Smooth muscle cell (in vitro differentiated cells): ENCODE measurements at regions not wholly inside any gene's neighbourhood (a gene's known extent, or its start where the extent isn't known, plus 50 kb on each side); places are given as distances from the start of the nearest gene placed in this dataset.
"Not testable (repeated sequence)": the region's sequence is repeated elsewhere in the genome, so short reads cannot be mapped to it uniquely, and the experiment has no call there.

Source experiments
- DNase-seq: peaks from one replicate; lab custom pipeline; 2025; ENCODE audit not compliant: unreplicated experiment; lab: John Stamatoyannopoulos, UW
- H2AFZ ChIP-seq: fragments of 200-600 bp; sonication (generic); 2 replicates; pipeline ENCODE4 v1.6.0; 2016; ENCODE audit warnings: antibody characterized with exemption, low read depth, mild to moderate bottlenecking
- H3F3A ChIP-seq: fragments of 200-600 bp; sonication (generic); 2 replicates; pipeline ENCODE4 v1.6.0; 2017; ENCODE audit warnings: antibody characterized with exemption, low read depth
- H3K27ac ChIP-seq: fragments of 200-600 bp; sonication (generic); 2 replicates; pipeline ENCODE4 v1.5.1; 2016; ENCODE audit warnings: low read depth, mild to moderate bottlenecking
- H3K27me3 ChIP-seq: fragments of 200-600 bp; sonication (generic); 2 replicates; pipeline ENCODE4 v1.6.1; 2016; ENCODE audit warnings: low read depth, mild to moderate bottlenecking
- H3K36me3 ChIP-seq: fragments of 200-600 bp; sonication (generic); 2 replicates; pipeline ENCODE4 v1.5.1; 2016; ENCODE audit warnings: low read depth
- H3K4me1 ChIP-seq: fragments of 200-600 bp; sonication (generic); 2 replicates; pipeline ENCODE4 v1.5.1; 2016; ENCODE audit warnings: low read depth
- H3K4me2 ChIP-seq: fragments of 200-600 bp; sonication (generic); 2 replicates; pipeline ENCODE4 v1.6.0; 2016; ENCODE audit warnings: mild to moderate bottlenecking
- H3K4me3 ChIP-seq: fragments of 200-600 bp; sonication (generic); 2 replicates; pipeline ENCODE4 v1.5.1; 2016; ENCODE audit warnings: mild to moderate bottlenecking
- H3K79me2 ChIP-seq: fragments of 200-600 bp; sonication (generic); 2 replicates; pipeline ENCODE4 v1.6.0; 2016; ENCODE audit warnings: low read depth, mild to moderate bottlenecking
- H3K9ac ChIP-seq: fragments of 200-600 bp; sonication (generic); 2 replicates; pipeline ENCODE4 v1.6.0; 2016; ENCODE audit warnings: low read depth
- H3K9me3 ChIP-seq: fragments of 200-600 bp; sonication (generic); replicated peaks from 2 replicates; pipeline ENCODE4 v1.5.1; 2016; ENCODE audit warnings: low read depth
- H4K20me1 ChIP-seq: fragments of 200-600 bp; sonication (generic); 2 replicates; pipeline ENCODE4 v1.6.0; 2016; ENCODE audit warnings: low read depth
- WGBS: methylation state at CpG from one replicate; pipeline ENCODE4 v1.1.7; 2016; ENCODE audit warnings: low lambda C conversion rate; 5-methylcytosine and 5-hydroxymethylcytosine counted together
- TF ChIP-seq, protein P1 (sequence below): fragments of 200-600 bp; sonication (generic); IDR thresholded peaks from 2 replicates; pipeline ENCODE4 v1.5.1; 2017; ENCODE audit warnings: borderline replicate concordance, mild to moderate bottlenecking, antibody characterized with exemption; ENCODE audit not compliant: insufficient read depth, poor library complexity, severe bottlenecking

DNA sequence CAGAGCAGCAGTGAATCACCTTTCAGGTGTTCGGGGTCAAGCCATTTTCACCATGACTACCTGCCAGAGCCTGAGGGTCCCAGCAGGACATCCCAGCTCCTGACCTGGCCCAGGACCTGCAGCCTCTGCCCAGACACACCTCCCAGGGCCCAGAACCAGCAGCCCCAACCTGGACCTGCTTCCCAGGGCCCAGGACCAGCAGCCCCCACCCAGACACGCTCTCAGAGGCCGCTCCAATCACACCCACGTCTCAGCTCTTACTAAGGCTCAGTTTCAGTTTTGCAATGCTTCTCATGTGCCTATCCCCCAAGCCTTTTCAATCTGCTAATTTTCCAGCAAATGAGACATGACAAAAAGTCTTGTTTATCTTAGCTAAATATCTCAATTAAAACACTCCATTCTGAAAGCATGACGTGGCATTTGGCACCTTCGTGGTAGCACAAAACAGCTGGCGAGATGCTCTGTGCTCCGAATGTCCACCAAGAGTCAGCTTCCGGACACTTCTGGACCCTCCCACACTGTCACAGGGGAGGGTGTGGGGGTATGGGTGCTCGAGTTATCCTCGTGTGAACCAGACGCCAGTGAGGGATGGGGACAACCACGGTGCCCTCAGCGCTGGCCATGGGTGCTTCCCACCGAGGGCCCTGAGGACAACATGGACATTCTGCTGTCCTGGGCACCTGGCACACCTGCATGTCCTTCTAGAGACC, 253.2 kb downstream of the DLL1 start:
- H3K27ac ChIP-seq = no peak overlapping the region
- H3K36me3 ChIP-seq = no peaks in the 10 kb centered on the region
- WGBS = 82% methylated on average over 15 of the region's 15 CpGs
- H2AFZ ChIP-seq = no peak overlapping the region
- no peak overlapping the region for H3K4me2 ChIP-seq
- H3K4me3 ChIP-seq = no peak overlapping the region
- H3K9ac ChIP-seq = no peak overlapping the region
- no peaks in the 10 kb centered on the region for H3K27me3 ChIP-seq
- no peak for DNase-seq
- TF ChIP-seq, protein P1, sequence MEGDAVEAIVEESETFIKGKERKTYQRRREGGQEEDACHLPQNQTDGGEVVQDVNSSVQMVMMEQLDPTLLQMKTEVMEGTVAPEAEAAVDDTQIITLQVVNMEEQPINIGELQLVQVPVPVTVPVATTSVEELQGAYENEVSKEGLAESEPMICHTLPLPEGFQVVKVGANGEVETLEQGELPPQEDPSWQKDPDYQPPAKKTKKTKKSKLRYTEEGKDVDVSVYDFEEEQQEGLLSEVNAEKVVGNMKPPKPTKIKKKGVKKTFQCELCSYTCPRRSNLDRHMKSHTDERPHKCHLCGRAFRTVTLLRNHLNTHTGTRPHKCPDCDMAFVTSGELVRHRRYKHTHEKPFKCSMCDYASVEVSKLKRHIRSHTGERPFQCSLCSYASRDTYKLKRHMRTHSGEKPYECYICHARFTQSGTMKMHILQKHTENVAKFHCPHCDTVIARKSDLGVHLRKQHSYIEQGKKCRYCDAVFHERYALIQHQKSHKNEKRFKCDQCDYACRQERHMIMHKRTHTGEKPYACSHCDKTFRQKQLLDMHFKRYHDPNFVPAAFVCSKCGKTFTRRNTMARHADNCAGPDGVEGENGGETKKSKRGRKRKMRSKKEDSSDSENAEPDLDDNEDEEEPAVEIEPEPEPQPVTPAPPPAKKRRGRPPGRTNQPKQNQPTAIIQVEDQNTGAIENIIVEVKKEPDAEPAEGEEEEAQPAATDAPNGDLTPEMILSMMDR = no peak
- no peaks in the 10 kb centered on the region for H3K79me2 ChIP-seq
- H4K20me1 ChIP-seq = no peaks in the 10 kb centered on the region
- H3F3A ChIP-seq = no peaks in the 10 kb centered on the region
- H3K4me1 ChIP-seq = no peaks in the 10 kb centered on the region
- H3K9me3 ChIP-seq = no peaks in the 10 kb centered on the region

GRCh38 chr6:170036916-170037315, 254.0 kb downstream of the DLL1 start:
- Histone ChIP-seq H3K27ac (no peak overlapping the region), H2AFZ (no peak overlapping the region), H3K4me1 (no peaks in the 10 kb centered on the region), H3K36me3 (no peaks in the 10 kb centered on the region), H3K9ac (no peak overlapping the region), H3K4me2 (no peak overlapping the region), H3F3A (no peaks in the 10 kb centered on the region), H3K79me2 (no peaks in the 10 kb centered on the region), H4K20me1 (no peaks in the 10 kb centered on the region), H3K4me3 (no peak overlapping the region), H3K9me3 (no peaks in the 10 kb centered on the region), H3K27me3 (no peaks in the 10 kb centered on the region)
- TF ChIP-seq, protein P1 = no peak
- DNase-seq = no peak
- WGBS = 80% methylated on average over 7 of the region's 7 CpGs

GRCh38 chr6:170036367-170036766, 254.5 kb downstream of the DLL1 start:
- not testable (repeated sequence) for H3K79me2 ChIP-seq, H3K9me3 ChIP-seq
- 43% methylated on average over 1 of the region's 1 CpG for WGBS

GRCh38 chr6:170035901-170036304, 255.0 kb downstream of the DLL1 start:
- no peak for DNase-seq
- 68% methylated on average over 4 of the region's 4 CpGs for WGBS
- TF ChIP-seq, protein P1 = no peak

More at GRCh38 chr6:170036367-170036766, 254.5 kb downstream of the DLL1 start:
- not testable (repeated sequence) for H3K4me1 ChIP-seq, H3K27ac ChIP-seq, H3K4me2 ChIP-seq, H4K20me1 ChIP-seq, H3F3A ChIP-seq, DNase-seq, H3K36me3 ChIP-seq, H2AFZ ChIP-seq, H3K9ac ChIP-seq, H3K4me3 ChIP-seq, H3K27me3 ChIP-seq

More at GRCh38 chr6:170035901-170036304, 255.0 kb downstream of the DLL1 start:
- no peak overlapping the region for H3K4me3 ChIP-seq
- H3K4me2 ChIP-seq = no peak overlapping the region
- no peaks in the 10 kb centered on the region for H3F3A ChIP-seq
- no peaks in the 10 kb centered on the region for H4K20me1 ChIP-seq
- no peaks in the 10 kb centered on the region for H3K27me3 ChIP-seq
- H3K36me3 ChIP-seq = no peaks in the 10 kb centered on the region
- no peak overlapping the region for H2AFZ ChIP-seq
- H3K9me3 ChIP-seq = no peaks in the 10 kb centered on the region
- H3K4me1 ChIP-seq = no peaks in the 10 kb centered on the region
- no peak overlapping the region for H3K9ac ChIP-seq
- H3K27ac ChIP-seq = no peak overlapping the region
- no peaks in the 10 kb centered on the region for H3K79me2 ChIP-seq
